Stimulated activated CD4-positive, alpha-beta T cell treated with anti-CD3 and anti-CD28 coated beads, TNF-alpha, amount 100 ng/mL, for 24 hours (primary cell): ENCODE measurements at regions not wholly inside any gene's neighbourhood (a gene's known extent, or its start where the extent isn't known, plus 50 kb on each side); places are given as distances from the start of the nearest gene placed in this dataset.
"Not testable (repeated sequence)": the region's sequence is repeated elsewhere in the genome, so short reads cannot be mapped to it uniquely, and the experiment has no call there.

Experiments used
- DNase-seq, 3 experiments: peaks; one replicate each; pipeline ENCODE4 v3.0.0-alpha.2; 2020; ENCODE audit warnings: low read depth in 3 of 3

GRCh38 chr10:44008270-44008916 lies 359.7 kb upstream of the ZNF32 start:
- no peak for DNase-seq

- no peak for DNase-seq
Measured at GRCh38 chr10:44006771-44007170, 358.1 kb upstream of the ZNF32 start.

GRCh38 chr10:44005788-44006099 lies 357.1 kb upstream of the ZNF32 start:
- no peak for DNase-seq

GRCh38 chr10:44004913-44005787 lies 356.5 kb upstream of the ZNF32 start:
- DNase-seq = no peak

GRCh38 chr10:43998021-43998809 lies 349.5 kb upstream of the ZNF32 start:
- DNase-seq = no peak

GRCh38 chr10:43997330-43997729 lies 348.6 kb upstream of the ZNF32 start:
- no peak for DNase-seq

GRCh38 chr10:43994539-43994938 lies 345.9 kb upstream of the ZNF32 start:
- no peak for DNase-seq

GRCh38 chr10:43992816-43993215 lies 344.1 kb upstream of the ZNF32 start:
- not testable (repeated sequence) for DNase-seq

GRCh38 chr10:43986374-43986773 lies 337.7 kb upstream of the ZNF32 start:
- DNase-seq = no peak

- no peak for DNase-seq
Measured at GRCh38 chr10:43985941-43986340, 337.3 kb upstream of the ZNF32 start.

- DNase-seq = no peak
Measured at GRCh38 chr10:43983856-43984271, 335.2 kb upstream of the ZNF32 start.

- no peak for DNase-seq
Measured at GRCh38 chr10:43983405-43983804, 334.7 kb upstream of the ZNF32 start.

- no peak for DNase-seq
Measured at GRCh38 chr10:43982250-43982649, 333.6 kb upstream of the ZNF32 start.

GRCh38 chr10:43981696-43982095 lies 333.0 kb upstream of the ZNF32 start:
- DNase-seq = no peak

GRCh38 chr10:43981232-43981631 lies 332.6 kb upstream of the ZNF32 start:
- DNase-seq = no peak

GRCh38 chr10:43980715-43981114 lies 332.0 kb upstream of the ZNF32 start:
- no peak for DNase-seq

GRCh38 chr10:43980313-43980712 lies 331.6 kb upstream of the ZNF32 start:
- DNase-seq = no peak

GRCh38 chr10:43979551-43979950 lies 330.9 kb upstream of the ZNF32 start:
- DNase-seq = no peak

- no peak for DNase-seq
Measured at GRCh38 chr10:43978936-43979335, 330.3 kb upstream of the ZNF32 start.

GRCh38 chr10:43978091-43978490 lies 329.4 kb upstream of the ZNF32 start:
- no peak for DNase-seq

- no peak for DNase-seq
Measured at GRCh38 chr10:43976292-43976691, 327.6 kb upstream of the ZNF32 start.

- no peak for DNase-seq
Measured at GRCh38 chr10:43973801-43974200, 325.1 kb upstream of the ZNF32 start.
